Mesothelial cell of epicardium (in vitro differentiated cells): ENCODE measurements at regions not wholly inside any gene's neighbourhood (a gene's known extent, or its start where the extent isn't known, plus 50 kb on each side); places are given as distances from the start of the nearest gene placed in this dataset.

Source experiments
- DNase-seq, 2 experiments: peaks; one replicate each; pipeline ENCODE4 v3.0.0; 2021; ENCODE audit warnings: low spot score in 2 of 2; ENCODE audit not compliant: unreplicated experiment in 2 of 2
- H3K27ac Mint-ChIP-seq: 2 replicates; pipeline ENCODE4 v1.8.0; 2021; ENCODE audit warnings: mixed read lengths
- H3K27me3 Mint-ChIP-seq: 2 replicates; pipeline ENCODE4 v1.8.0; 2021; ENCODE audit warnings: low read depth, mixed read lengths
- H3K36me3 Mint-ChIP-seq: 2 replicates; pipeline ENCODE4 v1.8.0; 2021; ENCODE audit warnings: mixed read lengths
- H3K4me1 Mint-ChIP-seq: 2 replicates; pipeline ENCODE4 v1.8.0; 2021; ENCODE audit warnings: mixed read lengths
- H3K4me3 Mint-ChIP-seq: 2 replicates; pipeline ENCODE4 v1.8.0; 2021; ENCODE audit warnings: mild to moderate bottlenecking, moderate library complexity, mixed read lengths
- H3K9me3 Mint-ChIP-seq: 2 replicates; pipeline ENCODE4 v1.8.0; 2021; ENCODE audit warnings: mixed read lengths
- TF ChIP-seq, protein P1 (sequence below): fragments of 200-600 bp; sonication (generic); IDR thresholded peaks from one replicate; pipeline ENCODE4 v1.5.0; 2021; ENCODE audit warnings: antibody characterized with exemption; ENCODE audit not compliant: unreplicated experiment

GRCh38 chr2:203650860-203651613 lies 55.4 kb upstream of the CD28 start:
- H3K9me3 Mint-ChIP-seq, result no peaks in the 10 kb centered on the region
- no peak for DNase-seq
- H3K4me3 Mint-ChIP-seq, result no peak overlapping the region
- no peaks in the 10 kb centered on the region for H3K27me3 Mint-ChIP-seq
- H3K27ac Mint-ChIP-seq, result peak overlapping the region; percentile 13
- TF ChIP-seq, protein P1, sequence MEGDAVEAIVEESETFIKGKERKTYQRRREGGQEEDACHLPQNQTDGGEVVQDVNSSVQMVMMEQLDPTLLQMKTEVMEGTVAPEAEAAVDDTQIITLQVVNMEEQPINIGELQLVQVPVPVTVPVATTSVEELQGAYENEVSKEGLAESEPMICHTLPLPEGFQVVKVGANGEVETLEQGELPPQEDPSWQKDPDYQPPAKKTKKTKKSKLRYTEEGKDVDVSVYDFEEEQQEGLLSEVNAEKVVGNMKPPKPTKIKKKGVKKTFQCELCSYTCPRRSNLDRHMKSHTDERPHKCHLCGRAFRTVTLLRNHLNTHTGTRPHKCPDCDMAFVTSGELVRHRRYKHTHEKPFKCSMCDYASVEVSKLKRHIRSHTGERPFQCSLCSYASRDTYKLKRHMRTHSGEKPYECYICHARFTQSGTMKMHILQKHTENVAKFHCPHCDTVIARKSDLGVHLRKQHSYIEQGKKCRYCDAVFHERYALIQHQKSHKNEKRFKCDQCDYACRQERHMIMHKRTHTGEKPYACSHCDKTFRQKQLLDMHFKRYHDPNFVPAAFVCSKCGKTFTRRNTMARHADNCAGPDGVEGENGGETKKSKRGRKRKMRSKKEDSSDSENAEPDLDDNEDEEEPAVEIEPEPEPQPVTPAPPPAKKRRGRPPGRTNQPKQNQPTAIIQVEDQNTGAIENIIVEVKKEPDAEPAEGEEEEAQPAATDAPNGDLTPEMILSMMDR, result no peak
- no peaks in the 10 kb centered on the region for H3K36me3 Mint-ChIP-seq
- H3K4me1 Mint-ChIP-seq, result peaks cover 30% of the 10 kb centered on the region

DNA sequence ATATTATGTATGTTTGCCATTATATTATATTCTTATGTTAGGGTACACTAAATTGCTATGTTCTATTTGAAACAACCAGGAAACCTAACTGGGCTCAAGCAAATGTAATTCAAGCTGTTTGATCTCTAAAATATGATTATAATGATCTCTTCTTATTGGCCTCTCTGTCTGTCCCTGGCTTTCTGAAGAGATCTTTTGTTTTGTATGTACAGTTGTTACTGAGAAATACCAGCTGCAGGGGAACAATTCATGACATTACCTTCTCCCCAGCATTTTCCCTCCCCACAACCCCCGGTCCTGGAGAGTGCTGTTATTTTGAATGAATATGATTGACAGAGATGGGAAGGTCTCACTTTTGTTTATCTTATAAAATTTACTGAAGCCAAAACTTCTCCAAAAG lies 54.8 kb upstream of the CD28 start:
- no peaks in the 10 kb centered on the region for H3K27me3 Mint-ChIP-seq
- H3K4me1 Mint-ChIP-seq, result peaks cover 31% of the 10 kb centered on the region
- H3K4me3 Mint-ChIP-seq, result no peak overlapping the region
- H3K36me3 Mint-ChIP-seq, result no peaks in the 10 kb centered on the region
- TF ChIP-seq, protein P1, result no peak
- DNase-seq, result no peak
- peak overlapping the region; percentile 7 for H3K27ac Mint-ChIP-seq
- H3K9me3 Mint-ChIP-seq, result no peaks in the 10 kb centered on the region

- no peaks in the 10 kb centered on the region for H3K27me3 Mint-ChIP-seq
- no peak overlapping the region for H3K27ac Mint-ChIP-seq
- no peak overlapping the region for H3K4me3 Mint-ChIP-seq
- H3K9me3 Mint-ChIP-seq, result no peaks in the 10 kb centered on the region
- H3K36me3 Mint-ChIP-seq, result no peaks in the 10 kb centered on the region
- DNase-seq, result no peak
- TF ChIP-seq, protein P1, result no peak
- peaks cover 26% of the 10 kb centered on the region for H3K4me1 Mint-ChIP-seq
Observed at GRCh38 chr2:203654826-203655225, 51.6 kb upstream of the CD28 start.

DNA sequence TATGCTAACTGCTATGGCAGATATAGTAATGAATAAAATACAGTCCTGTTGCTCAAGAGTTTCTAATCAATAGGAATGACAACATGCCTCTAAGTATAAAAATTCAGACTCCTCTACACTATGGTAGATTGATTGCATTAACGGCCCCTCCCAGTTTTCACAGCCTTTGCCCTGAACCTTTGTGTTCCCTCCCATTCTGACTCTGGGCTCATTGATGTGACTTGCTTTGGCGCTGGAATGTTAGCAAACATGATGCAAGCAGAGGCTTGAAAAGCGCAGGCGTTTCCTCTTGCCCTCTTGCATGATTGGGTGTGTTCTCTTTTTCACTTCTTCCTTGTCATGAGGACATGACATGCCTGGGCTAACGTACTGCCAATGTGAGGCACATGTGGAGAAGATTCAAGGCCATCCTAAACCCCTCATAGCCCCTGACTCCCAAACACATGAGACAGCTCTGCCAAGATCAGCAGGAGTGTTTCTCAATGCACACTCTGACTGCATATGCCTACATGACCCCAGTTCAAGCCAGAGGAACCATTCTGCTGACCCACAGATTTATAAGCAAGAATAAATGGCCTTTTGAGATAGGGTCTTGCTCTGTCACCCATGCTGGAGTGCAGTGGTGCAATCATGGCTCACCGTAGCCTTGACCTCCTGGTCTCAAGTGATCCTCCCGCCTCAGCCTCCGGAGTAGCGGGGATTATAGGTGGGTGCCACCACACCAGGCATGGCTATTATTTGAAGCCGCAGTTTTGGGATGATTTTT lies 49.7 kb upstream of the CD28 start:
- Mint-ChIP-seq H3K36me3 (no peaks in the 10 kb centered on the region), H3K9me3 (no peaks in the 10 kb centered on the region), H3K4me1 (peaks cover 9% of the 10 kb centered on the region), H3K4me3 (no peak overlapping the region), H3K27me3 (no peaks in the 10 kb centered on the region), H3K27ac (no peak overlapping the region)
- TF ChIP-seq, protein P1, result no peak
- DNase-seq, result no peak
